ENCODE measurements at regions not wholly inside any gene's neighbourhood (a gene's known extent, or its start where the extent isn't known, plus 50 kb on each side); places are given as distances from the start of the nearest gene placed in this dataset.

DNA sequence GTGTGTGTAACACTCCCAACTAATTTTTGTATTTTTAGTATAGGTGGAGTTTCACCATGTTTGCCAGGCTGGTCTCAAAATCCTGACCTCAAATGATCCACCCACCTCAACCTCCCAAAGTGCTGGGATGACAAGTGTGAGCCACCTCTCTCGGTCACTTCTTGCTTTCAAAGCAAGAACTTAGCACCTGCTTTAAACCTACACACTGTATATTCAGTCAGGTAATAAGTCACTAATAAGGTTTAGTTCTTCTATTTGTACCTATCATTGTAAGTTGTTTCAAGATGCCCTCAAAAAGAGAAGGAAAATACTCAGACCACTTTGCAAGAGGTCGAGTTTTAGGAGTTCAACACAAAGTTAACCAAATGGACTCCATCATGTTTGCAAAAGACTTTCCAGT, 431.3 kb downstream of the MRPL39 start:
- TF ChIP-seq CTCF (tag by site-specific recombination; IDR thresholded peaks at IDR 0.05), result no peak
- no peak for TF ChIP-seq ZNF148 (tag by site-specific recombination; IDR thresholded peaks at IDR 0.05; ENCODE audit: borderline replicate concordance)
- no peak for TF ChIP-seq TSHZ1 (tag by site-specific recombination; IDR thresholded peaks at IDR 0.05; ENCODE audit: borderline replicate concordance)
- TF ChIP-seq ZSCAN23 (tag by site-specific recombination; IDR thresholded peaks at IDR 0.05), result no peak
- TF ChIP-seq, protein P1, sequence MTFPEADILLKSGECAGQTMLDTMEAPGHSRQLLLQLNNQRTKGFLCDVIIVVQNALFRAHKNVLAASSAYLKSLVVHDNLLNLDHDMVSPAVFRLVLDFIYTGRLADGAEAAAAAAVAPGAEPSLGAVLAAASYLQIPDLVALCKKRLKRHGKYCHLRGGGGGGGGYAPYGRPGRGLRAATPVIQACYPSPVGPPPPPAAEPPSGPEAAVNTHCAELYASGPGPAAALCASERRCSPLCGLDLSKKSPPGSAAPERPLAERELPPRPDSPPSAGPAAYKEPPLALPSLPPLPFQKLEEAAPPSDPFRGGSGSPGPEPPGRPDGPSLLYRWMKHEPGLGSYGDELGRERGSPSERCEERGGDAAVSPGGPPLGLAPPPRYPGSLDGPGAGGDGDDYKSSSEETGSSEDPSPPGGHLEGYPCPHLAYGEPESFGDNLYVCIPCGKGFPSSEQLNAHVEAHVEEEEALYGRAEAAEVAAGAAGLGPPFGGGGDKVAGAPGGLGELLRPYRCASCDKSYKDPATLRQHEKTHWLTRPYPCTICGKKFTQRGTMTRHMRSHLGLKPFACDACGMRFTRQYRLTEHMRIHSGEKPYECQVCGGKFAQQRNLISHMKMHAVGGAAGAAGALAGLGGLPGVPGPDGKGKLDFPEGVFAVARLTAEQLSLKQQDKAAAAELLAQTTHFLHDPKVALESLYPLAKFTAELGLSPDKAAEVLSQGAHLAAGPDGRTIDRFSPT (tag by site-specific recombination; IDR thresholded peaks at IDR 0.05), result no peak
- no peak for TF ChIP-seq SP3 (tag by site-specific recombination; IDR thresholded peaks at IDR 0.05)

All from HEK293 (cell line).